Transverse colon (tissue), 4 donors: ENCODE measurements at regions not wholly inside any gene's neighbourhood (a gene's known extent, or its start where the extent isn't known, plus 50 kb on each side); places are given as distances from the start of the nearest gene placed in this dataset.

Source experiments
- DNase-seq: peaks from one replicate; pipeline ENCODE4 v3.0.0-alpha.2; 2019
- H3K27ac ChIP-seq, 4 donors: fragments of 200-600 bp; sonication (generic); 2 replicates each; pipeline ENCODE4 v1.5.1; 2016 to 2018; ENCODE audit warnings: inconsistent platforms in 4 of 4
- H3K27me3 ChIP-seq: fragments of 200-600 bp; sonication (generic); 2 replicates; pipeline ENCODE4 v1.5.1; 2017; ENCODE audit warnings: inconsistent platforms
- H3K36me3 ChIP-seq, 4 donors: fragments of 200-600 bp; sonication (generic); 2 replicates each; pipeline ENCODE4 v1.5.1; 2017 to 2019; ENCODE audit warnings: inconsistent platforms in 4 of 4
- H3K4me1 ChIP-seq, 4 donors: fragments of 200-600 bp; sonication (generic); 2 replicates each; pipeline ENCODE4 v1.5.1; 2017 to 2020; ENCODE audit warnings: inconsistent platforms in 4 of 4
- H3K4me3 ChIP-seq, 4 donors: fragments of 200-600 bp; sonication (generic); 1 replicate in 1 of 4; 2 replicates in 3 of 4; pipeline versions ENCODE4 v1.5.1 to v1.6.1; 2017 to 2019; ENCODE audit warnings: inconsistent platforms in 4 of 4
- H3K9me3 ChIP-seq, 2 donors: fragments of 200-600 bp; sonication (generic); 2 replicates each; pipeline ENCODE4 v1.5.1; 2017 to 2019; ENCODE audit warnings: inconsistent platforms in 2 of 2
- EP300 ChIP-seq: sonication (generic); formaldehyde crosslinking; IDR thresholded peaks from one replicate; pipeline ENCODE4 v1.6.1; 2017; ENCODE audit warnings: antibody characterized with exemption, low read depth
- POLR2A ChIP-seq: fragments of 450-650 bp; IDR thresholded peaks from one replicate; pipeline ENCODE4 v1.6.1; 2016; ENCODE audit warnings: antibody characterized with exemption, mild to moderate bottlenecking, moderate library complexity
- POLR2AphosphoS5 ChIP-seq, 3 donors: sonication (generic); formaldehyde crosslinking; IDR thresholded peaks; one replicate each; pipeline ENCODE4 v1.6.1; 2016; ENCODE audit warnings: antibody characterized with exemption in 3 of 3
- WGBS, 2 donors: methylation state at CpG; one replicate each; pipeline ENCODE4 v1.1.5; 2018; ENCODE audit warnings: low coverage in 1 of 2; 5-methylcytosine and 5-hydroxymethylcytosine counted together
- in situ Hi-C, 4 donors: fragments of 200-750 bp; cut with MboI; loops; one replicate each; pipeline versions ENCODE4 v1.15.0 to v1.15.1; 2017; ENCODE audit warnings: low sequenced_read_pairs in 3 of 4, low pct_ligation_motif_present in 1 of 4, low pct_unique_long_range_greater_than_20kb in 1 of 4
- intact Hi-C: fragments of 100-400 bp; cut with DNase I; formaldehyde crosslinking; loops from one replicate; pipeline ENCODE4 v1.15.1; 2023; ENCODE audit warnings: low total_unique reads
- TF ChIP-seq, protein P1 (sequence below), 5 experiments: fragments of 200-600 bp in 3 of 5; fragments of 450-650 bp in 2 of 5; sonication (generic) in 3 of 5; IDR thresholded peaks; 1 replicate in 2 of 5; 2 replicates in 3 of 5; pipeline ENCODE4 v1.5.1; 2016 to 2017; ENCODE audit warnings: antibody characterized with exemption in 5 of 5, inconsistent platforms in 3 of 5, mild to moderate bottlenecking in 2 of 5, moderate library complexity in 1 of 5

DNA sequence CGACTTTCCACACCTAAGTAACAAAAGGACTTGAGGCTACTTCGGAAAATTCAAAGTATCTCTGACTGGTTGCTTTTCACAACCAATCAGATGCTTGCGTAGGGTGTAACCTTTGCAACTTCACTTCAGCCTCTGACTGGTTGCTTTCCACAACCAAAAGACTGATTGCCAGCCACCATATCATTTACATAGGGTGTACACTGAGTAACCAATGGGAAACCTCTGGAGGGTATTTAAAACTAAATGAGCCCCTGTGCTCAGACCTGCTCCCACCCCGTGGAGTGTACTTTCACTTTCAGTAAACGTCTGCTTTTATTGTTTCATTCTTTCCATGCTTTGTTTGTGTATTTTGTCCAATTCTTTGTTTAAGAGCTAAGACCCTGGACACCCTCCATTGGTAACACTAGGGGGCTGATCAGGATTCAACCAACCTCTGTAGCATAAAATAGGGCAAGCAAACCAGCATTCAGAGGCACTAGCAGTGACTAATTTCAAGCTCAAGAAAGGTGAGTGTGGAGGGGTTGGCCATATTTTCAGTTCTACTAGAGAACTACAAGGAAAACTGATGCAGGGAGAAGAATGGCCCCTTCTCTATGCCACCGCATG, 390.8 kb downstream of the POM121L12 start:
- Histone ChIP-seq H3K27me3 (no peaks in the 10 kb centered on the region), H3K27ac (no peak overlapping the region), H3K4me1 (no peaks in the 10 kb centered on the region), H3K36me3 (no peaks in the 10 kb centered on the region), H3K9me3 (no peaks in the 10 kb centered on the region), H3K4me3 (no peak overlapping the region)
- intact Hi-C loops, result no loop called here
- TF ChIP-seq, protein P1, sequence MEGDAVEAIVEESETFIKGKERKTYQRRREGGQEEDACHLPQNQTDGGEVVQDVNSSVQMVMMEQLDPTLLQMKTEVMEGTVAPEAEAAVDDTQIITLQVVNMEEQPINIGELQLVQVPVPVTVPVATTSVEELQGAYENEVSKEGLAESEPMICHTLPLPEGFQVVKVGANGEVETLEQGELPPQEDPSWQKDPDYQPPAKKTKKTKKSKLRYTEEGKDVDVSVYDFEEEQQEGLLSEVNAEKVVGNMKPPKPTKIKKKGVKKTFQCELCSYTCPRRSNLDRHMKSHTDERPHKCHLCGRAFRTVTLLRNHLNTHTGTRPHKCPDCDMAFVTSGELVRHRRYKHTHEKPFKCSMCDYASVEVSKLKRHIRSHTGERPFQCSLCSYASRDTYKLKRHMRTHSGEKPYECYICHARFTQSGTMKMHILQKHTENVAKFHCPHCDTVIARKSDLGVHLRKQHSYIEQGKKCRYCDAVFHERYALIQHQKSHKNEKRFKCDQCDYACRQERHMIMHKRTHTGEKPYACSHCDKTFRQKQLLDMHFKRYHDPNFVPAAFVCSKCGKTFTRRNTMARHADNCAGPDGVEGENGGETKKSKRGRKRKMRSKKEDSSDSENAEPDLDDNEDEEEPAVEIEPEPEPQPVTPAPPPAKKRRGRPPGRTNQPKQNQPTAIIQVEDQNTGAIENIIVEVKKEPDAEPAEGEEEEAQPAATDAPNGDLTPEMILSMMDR (IDR thresholded peaks at IDR 0.05), result no peak
- in situ Hi-C loops, result no loop called here
- 65 to 67% methylated on average over 6 of the region's 6 CpGs for WGBS, 2 donors
- no peak for DNase-seq

DNA sequence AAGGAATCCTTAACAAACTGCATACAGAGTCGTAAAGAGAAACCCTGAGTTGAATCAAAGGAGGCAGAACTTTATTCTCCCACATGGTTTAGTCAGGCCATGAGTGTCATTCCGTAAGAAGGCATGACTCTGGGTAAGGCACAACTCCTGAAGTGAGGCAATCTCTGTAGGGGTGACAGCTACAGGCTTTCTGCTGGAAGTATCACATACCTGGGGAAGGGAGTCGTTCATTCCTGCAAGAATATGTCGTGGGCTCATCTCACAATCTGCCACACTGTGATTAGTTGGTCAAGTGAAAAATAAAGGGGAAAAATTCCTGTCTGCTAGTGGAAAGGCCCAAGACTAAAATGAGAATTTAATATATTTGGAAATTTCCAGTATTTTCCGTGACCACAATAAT, 392.6 kb downstream of the POM121L12 start:
- H3K27ac ChIP-seq, result no peak overlapping the region
- H3K36me3 ChIP-seq, result no peaks in the 10 kb centered on the region
- no peaks in the 10 kb centered on the region for H3K9me3 ChIP-seq
- in situ Hi-C loops, result no loop called here
- H3K4me1 ChIP-seq, result no peaks in the 10 kb centered on the region
- 80 to 89% methylated on average over 2 to 5 of the region's 5 CpGs for WGBS, 2 donors
- H3K4me3 ChIP-seq, result no peak overlapping the region
- TF ChIP-seq POLR2AphosphoS5 (IDR thresholded peaks at IDR 0.05) (no peak), POLR2A (no peak), EP300 (no peak)
- TF ChIP-seq, protein P1 (IDR thresholded peaks at IDR 0.05), result no peak
- no peak for DNase-seq
- H3K27me3 ChIP-seq, result no peaks in the 10 kb centered on the region
- intact Hi-C loops, result no loop called here

DNA sequence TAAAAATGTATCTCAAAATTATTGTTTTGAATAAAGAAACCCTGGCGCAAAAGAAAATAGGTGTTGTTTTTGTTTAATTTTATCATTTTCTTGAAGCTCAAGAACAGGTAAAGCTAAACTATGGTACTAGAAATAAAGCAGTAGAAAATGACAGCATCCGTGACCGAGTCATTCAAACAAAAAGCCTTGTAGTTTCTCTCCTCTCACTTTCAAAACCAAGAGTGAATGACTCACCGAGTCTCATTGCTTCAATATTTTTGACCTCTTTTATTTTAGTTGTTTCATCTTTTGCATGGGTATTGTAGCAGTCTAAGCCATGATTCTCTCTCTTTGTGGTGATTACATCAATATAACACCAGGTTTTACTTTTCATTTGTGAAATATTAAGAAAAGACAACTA, 396.5 kb downstream of the POM121L12 start:
- Histone ChIP-seq H3K4me3 (no peak overlapping the region), H3K9me3 (no peaks in the 10 kb centered on the region), H3K27me3 (no peaks in the 10 kb centered on the region), H3K36me3 (no peaks in the 10 kb centered on the region), H3K27ac (no peak overlapping the region), H3K4me1 (no peaks in the 10 kb centered on the region)
- in situ Hi-C loops, result no loop called here
- WGBS, 2 donors, result 87% methylated on average over 4 of the region's 4 CpGs
- intact Hi-C loops, result loop anchor here (5.0 kb wide), 1 partner anchor 220 kb away; no protein-coding TSS in a partner anchor
- no peak for DNase-seq
- TF ChIP-seq, protein P1 (IDR thresholded peaks at IDR 0.05), result no peak
- TF ChIP-seq POLR2A (no peak), POLR2AphosphoS5 (IDR thresholded peaks at IDR 0.05) (no peak), EP300 (no peak)

DNA sequence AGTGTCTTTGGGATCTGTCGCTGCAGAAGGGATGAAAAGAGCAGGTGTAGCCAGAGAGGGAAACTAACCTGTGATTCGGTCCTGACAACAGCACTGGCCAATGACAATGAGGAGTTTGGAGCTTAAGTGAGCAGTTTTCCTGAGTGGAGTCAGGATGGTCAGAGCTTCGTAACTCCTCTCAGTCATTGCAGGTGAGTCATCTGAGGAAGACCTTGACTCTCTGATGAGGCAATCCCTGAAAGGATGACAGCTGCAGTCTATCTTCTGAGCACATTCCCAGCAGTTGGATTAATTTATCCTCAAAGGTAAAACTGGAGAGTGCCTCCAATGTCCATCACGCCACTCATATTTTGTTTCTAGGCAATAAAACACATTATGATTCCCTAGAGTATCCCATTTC, 401.9 kb downstream of the POM121L12 start:
- intact Hi-C loops, result no loop called here
- 71 to 92% methylated on average over 4 of the region's 4 CpGs for WGBS, 2 donors
- TF ChIP-seq POLR2AphosphoS5 (IDR thresholded peaks at IDR 0.05) (no peak), POLR2A (no peak), EP300 (no peak)
- TF ChIP-seq, protein P1 (IDR thresholded peaks at IDR 0.05), result no peak
- in situ Hi-C loops, result no loop called here
- no peaks in the 10 kb centered on the region for H3K36me3 ChIP-seq
- no peak for DNase-seq
- no peaks in the 10 kb centered on the region for H3K4me1 ChIP-seq
- no peaks in the 10 kb centered on the region for H3K27me3 ChIP-seq
- no peaks in the 10 kb centered on the region for H3K9me3 ChIP-seq
- no peak overlapping the region for H3K4me3 ChIP-seq
- H3K27ac ChIP-seq, result no peak overlapping the region
